GM21737 (cell line): ENCODE measurements at regions not wholly inside any gene's neighbourhood (a gene's known extent, or its start where the extent isn't known, plus 50 kb on each side); places are given as distances from the start of the nearest gene placed in this dataset.

Source experiments
- ATAC-seq: cut with Tn5 transposase; IDR thresholded peaks from one replicate; pipeline ENCODE4 v1.9.1; 2021; ENCODE audit warnings: mild to moderate bottlenecking, moderate library complexity; ENCODE audit not compliant: unreplicated experiment

GRCh38 chrX:40325161-40325560 lies 227.4 kb upstream of the BCOR start:
- no peak for ATAC-seq

GRCh38 chrX:40323977-40324376 lies 226.2 kb upstream of the BCOR start:
- no peak for ATAC-seq

- no peak for ATAC-seq
Measured at GRCh38 chrX:40320819-40321218, 223.1 kb upstream of the BCOR start.

GRCh38 chrX:40318801-40319200 lies 221.0 kb upstream of the BCOR start:
- no peak for ATAC-seq

- ATAC-seq, result no peak
Measured at GRCh38 chrX:40318076-40318475, 220.3 kb upstream of the BCOR start.

GRCh38 chrX:40316502-40316901 lies 218.7 kb upstream of the BCOR start:
- no peak for ATAC-seq

GRCh38 chrX:40314070-40314469 lies 216.3 kb upstream of the BCOR start:
- no peak for ATAC-seq

- no peak for ATAC-seq
Measured at GRCh38 chrX:40313269-40313668, 215.5 kb upstream of the BCOR start.

- no peak for ATAC-seq
Measured at GRCh38 chrX:40310447-40310846, 212.7 kb upstream of the BCOR start.

GRCh38 chrX:40310016-40310415 lies 212.3 kb upstream of the BCOR start:
- ATAC-seq, result no peak

- ATAC-seq, result no peak
Measured at GRCh38 chrX:40307871-40308270, 210.1 kb upstream of the BCOR start.

GRCh38 chrX:40304115-40304514 lies 206.4 kb upstream of the BCOR start:
- no peak for ATAC-seq

GRCh38 chrX:40303256-40304077 lies 205.7 kb upstream of the BCOR start:
- no peak for ATAC-seq

- no peak for ATAC-seq
Measured at GRCh38 chrX:40300286-40300890, 202.6 kb upstream of the BCOR start.

GRCh38 chrX:40299641-40300046 lies 201.9 kb upstream of the BCOR start:
- no peak for ATAC-seq

- ATAC-seq, result no peak
Measured at GRCh38 chrX:40298572-40299479, 201.1 kb upstream of the BCOR start.

GRCh38 chrX:40298069-40298468 lies 200.3 kb upstream of the BCOR start:
- ATAC-seq, result no peak

GRCh38 chrX:40291553-40291952 lies 193.8 kb upstream of the BCOR start:
- no peak for ATAC-seq

- no peak for ATAC-seq
Measured at GRCh38 chrX:40290517-40290916, 192.8 kb upstream of the BCOR start.

- ATAC-seq, result no peak
Measured at GRCh38 chrX:40285876-40286275, 188.1 kb upstream of the BCOR start.

- no peak for ATAC-seq
Measured at GRCh38 chrX:40284852-40285251, 187.1 kb upstream of the BCOR start.

- no peak for ATAC-seq
Measured at GRCh38 chrX:40283981-40284380, 186.2 kb upstream of the BCOR start.
